ENCODE measurements at regions not wholly inside any gene's neighbourhood (a gene's known extent, or its start where the extent isn't known, plus 50 kb on each side); places are given as distances from the start of the nearest gene placed in this dataset.

DNA sequence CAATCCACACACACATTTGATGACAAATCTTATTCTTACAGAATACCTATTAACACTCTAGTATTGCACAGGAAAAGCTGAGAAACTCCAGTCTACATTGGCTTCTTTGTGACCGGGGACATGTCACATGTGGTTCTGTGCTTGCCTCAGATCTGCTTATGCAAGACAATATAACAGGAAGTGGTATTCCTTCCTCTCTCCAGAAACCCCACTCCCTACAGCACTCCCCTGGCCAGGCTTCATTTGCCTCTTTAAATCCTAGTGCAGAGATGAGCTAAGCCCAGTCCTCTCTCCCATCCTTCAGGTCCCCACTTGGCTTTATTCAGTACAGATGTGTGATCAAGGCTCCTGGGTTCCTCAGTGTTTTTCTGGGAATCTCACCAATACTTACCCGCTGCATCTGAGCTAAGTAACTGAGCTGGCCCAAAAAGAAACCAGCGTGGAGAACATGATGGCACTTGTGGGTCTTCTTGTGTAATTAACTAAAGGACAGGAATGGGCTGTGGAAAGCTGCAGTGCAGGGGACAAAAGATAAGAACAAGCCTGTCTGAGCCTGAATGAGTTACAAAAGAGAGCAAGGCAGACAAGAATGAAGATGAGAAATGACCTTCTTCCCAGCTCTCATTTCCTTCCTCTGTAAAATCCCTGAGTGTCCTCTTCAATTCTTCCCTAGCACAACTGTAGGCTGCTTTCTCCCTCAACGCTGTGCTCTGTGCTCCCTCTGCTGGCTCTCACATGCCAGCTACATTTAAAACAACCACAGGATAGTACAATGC is 105.6 kb downstream of the HNRNPD start:
- Histone ChIP-seq H3K9me3 (no peaks in the 10 kb centered on the region), H3K4me3 (no peak overlapping the region), H3K4me1 (peaks cover 0 to 34% (median 12%) of the 10 kb centered on the region in 6 donors), H3K27ac (peak overlapping the region in 3 of 8 donors; percentile 19 to 30 (median 21)), H3K36me3 (no peaks in the 10 kb centered on the region), H3K27me3 (replicated peaks in 1 of 7) (no peaks in the 10 kb centered on the region)
- intact Hi-C loops (cut with DNase I; ENCODE audit: low total_unique reads): loop anchor here (5.0 to 10.0 kb wide), 2 partner anchors 423 to 861 kb away; no protein-coding TSS in a partner anchor
- DNase-seq: no peak
- WGBS, 5 donors: 16 to 27% (median 17%) methylated on average over 4 of the region's 4 CpGs
- TF ChIP-seq POLR2AphosphoS5 (IDR thresholded peaks at IDR 0.05): no peak
- TF ChIP-seq, protein P1, sequence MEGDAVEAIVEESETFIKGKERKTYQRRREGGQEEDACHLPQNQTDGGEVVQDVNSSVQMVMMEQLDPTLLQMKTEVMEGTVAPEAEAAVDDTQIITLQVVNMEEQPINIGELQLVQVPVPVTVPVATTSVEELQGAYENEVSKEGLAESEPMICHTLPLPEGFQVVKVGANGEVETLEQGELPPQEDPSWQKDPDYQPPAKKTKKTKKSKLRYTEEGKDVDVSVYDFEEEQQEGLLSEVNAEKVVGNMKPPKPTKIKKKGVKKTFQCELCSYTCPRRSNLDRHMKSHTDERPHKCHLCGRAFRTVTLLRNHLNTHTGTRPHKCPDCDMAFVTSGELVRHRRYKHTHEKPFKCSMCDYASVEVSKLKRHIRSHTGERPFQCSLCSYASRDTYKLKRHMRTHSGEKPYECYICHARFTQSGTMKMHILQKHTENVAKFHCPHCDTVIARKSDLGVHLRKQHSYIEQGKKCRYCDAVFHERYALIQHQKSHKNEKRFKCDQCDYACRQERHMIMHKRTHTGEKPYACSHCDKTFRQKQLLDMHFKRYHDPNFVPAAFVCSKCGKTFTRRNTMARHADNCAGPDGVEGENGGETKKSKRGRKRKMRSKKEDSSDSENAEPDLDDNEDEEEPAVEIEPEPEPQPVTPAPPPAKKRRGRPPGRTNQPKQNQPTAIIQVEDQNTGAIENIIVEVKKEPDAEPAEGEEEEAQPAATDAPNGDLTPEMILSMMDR (IDR thresholded peaks at IDR 0.05 in 8 of 11, conservative IDR thresholded peaks at IDR 0.05 in 3 of 11): peak in 10 of 11 experiments; percentile 40 to 76 (median 68)

DNA sequence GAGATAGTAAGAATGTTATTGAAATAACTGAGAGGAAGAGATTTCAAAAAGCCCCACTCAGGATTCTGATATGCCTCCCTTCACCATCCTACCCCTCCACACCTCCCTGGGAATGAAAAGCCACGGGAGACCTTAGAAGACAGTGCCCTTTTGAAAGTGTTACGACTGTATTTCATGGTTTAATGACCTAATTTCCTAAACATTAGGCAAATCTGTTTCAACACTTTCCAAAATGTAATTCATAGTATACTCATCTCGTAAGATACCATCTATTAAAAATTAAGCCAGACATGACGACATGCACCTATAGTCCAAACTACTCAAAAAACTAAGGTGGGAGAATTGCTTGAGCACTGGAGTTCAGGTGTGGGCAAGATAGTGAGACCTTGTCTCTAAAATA is 106.3 kb downstream of the HNRNPD start:
- TF ChIP-seq, protein P1 (IDR thresholded peaks at IDR 0.05 in 8 of 11, conservative IDR thresholded peaks at IDR 0.05 in 3 of 11): no peak
- TF ChIP-seq POLR2A (IDR thresholded peaks at IDR 0.05): no peak
- no peak for TF ChIP-seq POLR2AphosphoS5 (IDR thresholded peaks at IDR 0.05)
- Histone ChIP-seq H3K27me3 (replicated peaks in 1 of 7) (no peaks in the 10 kb centered on the region), H3K9me3 (no peaks in the 10 kb centered on the region), H3K4me3 (no peak overlapping the region), H3K4me1 (peaks cover 0 to 33% (median 12%) of the 10 kb centered on the region in 6 donors), H3K36me3 (no peaks in the 10 kb centered on the region), H3K27ac (no peak overlapping the region)
- intact Hi-C loops (cut with DNase I; ENCODE audit: low total_unique reads): loop anchor here (5.0 to 10.0 kb wide), 2 partner anchors 423 to 860 kb away; no protein-coding TSS in a partner anchor
- WGBS, 5 donors: 49 to 81% (median 71%) methylated on average over 4 of the region's 4 CpGs
- no peak for DNase-seq

DNA sequence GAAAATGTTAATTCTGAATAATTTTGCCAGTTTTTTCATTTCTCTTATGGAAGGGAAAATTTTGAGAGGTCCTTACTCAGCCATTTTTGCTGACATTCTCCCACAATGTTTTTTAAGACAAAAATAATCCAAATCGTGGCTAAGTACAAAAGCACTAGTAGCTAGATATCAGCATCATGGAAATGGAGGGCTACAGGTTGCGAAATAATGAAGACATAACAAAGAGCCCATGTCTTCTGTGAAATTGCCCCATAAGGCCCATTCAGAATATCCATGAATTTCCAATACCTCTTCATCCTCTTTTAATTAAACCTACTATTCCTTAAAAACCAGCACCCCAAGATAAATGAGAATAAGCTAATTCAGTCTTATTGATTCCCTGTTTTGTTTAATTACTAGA is 107.4 kb downstream of the HNRNPD start:
- WGBS, 5 donors: 63 to 85% (median 69%) methylated on average over 2 of the region's 2 CpGs
- H3K27ac ChIP-seq: no peak overlapping the region
- TF ChIP-seq POLR2AphosphoS5 (IDR thresholded peaks at IDR 0.05) (no peak), POLR2A (IDR thresholded peaks at IDR 0.05) (no peak)
- TF ChIP-seq, protein P1 (IDR thresholded peaks at IDR 0.05 in 8 of 11, conservative IDR thresholded peaks at IDR 0.05 in 3 of 11): no peak
- H3K27me3 ChIP-seq (replicated peaks in 1 of 7): no peaks in the 10 kb centered on the region
- H3K4me1 ChIP-seq: peaks cover 0 to 21% (median 12%) of the 10 kb centered on the region in 6 donors
- no peaks in the 10 kb centered on the region for H3K36me3 ChIP-seq
- intact Hi-C loops (cut with DNase I; ENCODE audit: low total_unique reads): loop anchor here (5.0 to 10.0 kb wide), 2 partner anchors 422 to 859 kb away; no protein-coding TSS in a partner anchor
- DNase-seq: no peak
- H3K4me3 ChIP-seq: no peak overlapping the region
- H3K9me3 ChIP-seq: no peaks in the 10 kb centered on the region

DNA sequence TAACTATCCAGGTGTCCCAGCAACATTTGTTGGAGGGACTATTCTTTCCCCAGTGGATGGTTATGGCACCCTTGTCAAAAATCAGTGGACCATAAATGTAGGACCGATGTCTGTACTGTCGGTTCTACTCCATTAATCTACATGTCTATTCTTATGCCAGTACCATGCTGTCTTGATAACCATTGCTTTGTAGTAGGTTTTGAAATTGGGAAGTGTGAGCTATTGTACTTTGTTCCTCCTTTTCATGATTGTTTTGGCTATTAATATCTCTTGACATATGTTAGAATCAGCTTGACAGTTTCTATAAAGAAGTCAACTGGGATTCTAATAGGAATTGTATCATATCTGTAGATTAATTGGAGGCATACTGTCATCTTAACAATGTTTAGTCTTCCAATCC is 112.7 kb downstream of the HNRNPD start:
- Histone ChIP-seq H3K4me3 (no peak overlapping the region), H3K27me3 (replicated peaks in 1 of 7) (no peaks in the 10 kb centered on the region), H3K9me3 (no peaks in the 10 kb centered on the region), H3K36me3 (no peaks in the 10 kb centered on the region), H3K4me1 (peaks cover 0 to 18% (median 0%) of the 10 kb centered on the region in 6 donors), H3K27ac (no peak overlapping the region)
- intact Hi-C loops (cut with DNase I; ENCODE audit: low total_unique reads): loop anchor here (10.0 kb wide), 1 partner anchor 416 kb away; no protein-coding TSS in a partner anchor
- 48 to 74% (median 60%) methylated on average over 2 of the region's 2 CpGs for WGBS, 5 donors
- DNase-seq: no peak
- TF ChIP-seq POLR2A (IDR thresholded peaks at IDR 0.05): no peak
- TF ChIP-seq POLR2AphosphoS5 (IDR thresholded peaks at IDR 0.05): no peak
- TF ChIP-seq, protein P1 (IDR thresholded peaks at IDR 0.05 in 8 of 11, conservative IDR thresholded peaks at IDR 0.05 in 3 of 11): no peak

Data from spleen (tissue), 11 donors.